ENCODE measurements at regions not wholly inside any gene's neighbourhood (a gene's known extent, or its start where the extent isn't known, plus 50 kb on each side); places are given as distances from the start of the nearest gene placed in this dataset.

GRCh38 chr7:76149847-76150691, 51.6 kb upstream of the SRRM3 start:
- no peak for DNase-seq
